ENCODE measurements at regions not wholly inside any gene's neighbourhood (a gene's known extent, or its start where the extent isn't known, plus 50 kb on each side); places are given as distances from the start of the nearest gene placed in this dataset.

GRCh38 chr11:24375351-24375750, 121.5 kb upstream of the LUZP2 start:
- TF ChIP-seq, protein P1, sequence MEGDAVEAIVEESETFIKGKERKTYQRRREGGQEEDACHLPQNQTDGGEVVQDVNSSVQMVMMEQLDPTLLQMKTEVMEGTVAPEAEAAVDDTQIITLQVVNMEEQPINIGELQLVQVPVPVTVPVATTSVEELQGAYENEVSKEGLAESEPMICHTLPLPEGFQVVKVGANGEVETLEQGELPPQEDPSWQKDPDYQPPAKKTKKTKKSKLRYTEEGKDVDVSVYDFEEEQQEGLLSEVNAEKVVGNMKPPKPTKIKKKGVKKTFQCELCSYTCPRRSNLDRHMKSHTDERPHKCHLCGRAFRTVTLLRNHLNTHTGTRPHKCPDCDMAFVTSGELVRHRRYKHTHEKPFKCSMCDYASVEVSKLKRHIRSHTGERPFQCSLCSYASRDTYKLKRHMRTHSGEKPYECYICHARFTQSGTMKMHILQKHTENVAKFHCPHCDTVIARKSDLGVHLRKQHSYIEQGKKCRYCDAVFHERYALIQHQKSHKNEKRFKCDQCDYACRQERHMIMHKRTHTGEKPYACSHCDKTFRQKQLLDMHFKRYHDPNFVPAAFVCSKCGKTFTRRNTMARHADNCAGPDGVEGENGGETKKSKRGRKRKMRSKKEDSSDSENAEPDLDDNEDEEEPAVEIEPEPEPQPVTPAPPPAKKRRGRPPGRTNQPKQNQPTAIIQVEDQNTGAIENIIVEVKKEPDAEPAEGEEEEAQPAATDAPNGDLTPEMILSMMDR (IDR thresholded peaks at IDR 0.05) = no peak
- TF ChIP-seq EZH2phosphoT487 (IDR thresholded peaks at IDR 0.05) (no peak), EZH2 (IDR thresholded peaks at IDR 0.05) (no peak)

Data from neural progenitor cell (in vitro differentiated cells).